ENCODE measurements at regions not wholly inside any gene's neighbourhood (a gene's known extent, or its start where the extent isn't known, plus 50 kb on each side); places are given as distances from the start of the nearest gene placed in this dataset.
"Not testable (repeated sequence)": the region's sequence is repeated elsewhere in the genome, so short reads cannot be mapped to it uniquely, and the experiment has no call there.

DNA sequence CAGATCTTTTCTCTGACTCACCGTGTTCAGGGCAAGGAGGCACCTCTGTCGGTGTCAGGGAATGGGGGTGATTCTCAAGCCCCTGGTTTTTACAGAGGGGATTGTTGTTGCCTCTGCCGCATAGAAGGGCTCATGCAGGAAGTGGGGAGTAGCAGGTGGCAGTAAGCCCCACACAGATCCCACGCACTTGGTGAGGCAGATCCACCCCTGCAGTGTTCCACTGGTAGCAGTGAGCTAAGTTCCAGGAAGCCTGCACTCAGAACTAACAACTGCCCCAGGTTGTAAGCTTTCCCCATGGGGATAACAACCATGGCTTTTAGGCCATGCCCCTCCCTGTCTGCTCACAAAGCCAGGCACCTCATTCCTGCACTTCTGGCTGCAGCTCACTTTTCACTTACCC is 149.1 kb downstream of the SPIN4 start:
- H3K9me3 ChIP-seq (ENCODE audit: control insufficient read depth in 2 of 2, insufficient read depth in 1 of 2, low read length in 1 of 2); H3K27me3 ChIP-seq (ENCODE audit: control insufficient read depth in 2 of 2, insufficient read depth in 1 of 2, low read length in 1 of 2); H3K4me3 ChIP-seq (ENCODE audit: low read length in 2 of 2); H3K36me3 ChIP-seq (ENCODE audit: control insufficient read depth in 2 of 2, insufficient read depth in 2 of 2, low read length in 1 of 2); H3K27ac ChIP-seq (ENCODE audit: low read depth in 1 of 2, low read length in 1 of 2); DNase-seq (ENCODE audit: low read depth in 6 of 9, low spot score in 9 of 9); H3K4me1 ChIP-seq (ENCODE audit: control insufficient read depth in 2 of 2, insufficient read depth in 2 of 2, low read length in 2 of 2): not testable (repeated sequence)
- WGBS, result no CpG with 5 or more reads among the region's 4 CpGs

- H3K27me3 ChIP-seq (ENCODE audit: control insufficient read depth in 2 of 2, insufficient read depth in 1 of 2, low read length in 1 of 2); H3K9me3 ChIP-seq (ENCODE audit: control insufficient read depth in 2 of 2, insufficient read depth in 1 of 2, low read length in 1 of 2); DNase-seq (ENCODE audit: low read depth in 6 of 9, low spot score in 9 of 9); H3K27ac ChIP-seq (ENCODE audit: low read depth in 1 of 2, low read length in 1 of 2); H3K4me3 ChIP-seq (ENCODE audit: low read length in 2 of 2); H3K4me1 ChIP-seq (ENCODE audit: control insufficient read depth in 2 of 2, insufficient read depth in 2 of 2, low read length in 2 of 2); H3K36me3 ChIP-seq (ENCODE audit: control insufficient read depth in 2 of 2, insufficient read depth in 2 of 2, low read length in 1 of 2): not testable (repeated sequence)
- no CpG with 5 or more reads among the region's 3 CpGs for WGBS
Measured at GRCh38 chrX:63198693-63199092, 152.4 kb downstream of the SPIN4 start.

GRCh38 chrX:63192366-63193041 is 158.6 kb downstream of the SPIN4 start:
- 94% methylated on average over 29 of the region's 29 CpGs for WGBS
- H3K4me3 ChIP-seq (ENCODE audit: low read length in 2 of 2); DNase-seq (ENCODE audit: low read depth in 6 of 9, low spot score in 9 of 9); H3K27me3 ChIP-seq (ENCODE audit: control insufficient read depth in 2 of 2, insufficient read depth in 1 of 2, low read length in 1 of 2); H3K36me3 ChIP-seq (ENCODE audit: control insufficient read depth in 2 of 2, insufficient read depth in 2 of 2, low read length in 1 of 2); H3K4me1 ChIP-seq (ENCODE audit: control insufficient read depth in 2 of 2, insufficient read depth in 2 of 2, low read length in 2 of 2); H3K9me3 ChIP-seq (ENCODE audit: control insufficient read depth in 2 of 2, insufficient read depth in 1 of 2, low read length in 1 of 2); H3K27ac ChIP-seq (ENCODE audit: low read depth in 1 of 2, low read length in 1 of 2): not testable (repeated sequence)

- no peak for DNase-seq (ENCODE audit: low read depth in 6 of 9, low spot score in 9 of 9)
- Histone ChIP-seq H3K4me1 (ENCODE audit: control insufficient read depth in 2 of 2, insufficient read depth in 2 of 2, low read length in 2 of 2) (no peaks in the 10 kb centered on the region), H3K27ac (ENCODE audit: low read depth in 1 of 2, low read length in 1 of 2) (no peak overlapping the region), H3K9me3 (ENCODE audit: control insufficient read depth in 2 of 2, insufficient read depth in 1 of 2, low read length in 1 of 2) (no peaks in the 10 kb centered on the region), H3K36me3 (ENCODE audit: control insufficient read depth in 2 of 2, insufficient read depth in 2 of 2, low read length in 1 of 2) (no peaks in the 10 kb centered on the region), H3K27me3 (ENCODE audit: control insufficient read depth in 2 of 2, insufficient read depth in 1 of 2, low read length in 1 of 2) (no peaks in the 10 kb centered on the region), H3K4me3 (ENCODE audit: low read length in 2 of 2) (no peak overlapping the region)
- 63% methylated on average over 1 of the region's 1 CpG for WGBS
Measured at GRCh38 chrX:63186137-63186536, 165.0 kb downstream of the SPIN4 start.

GRCh38 chrX:63179852-63180251 is 171.3 kb downstream of the SPIN4 start:
- not testable (repeated sequence) for H3K9me3 ChIP-seq (ENCODE audit: control insufficient read depth in 2 of 2, insufficient read depth in 1 of 2, low read length in 1 of 2); H3K27me3 ChIP-seq (ENCODE audit: control insufficient read depth in 2 of 2, insufficient read depth in 1 of 2, low read length in 1 of 2); H3K27ac ChIP-seq (ENCODE audit: low read depth in 1 of 2, low read length in 1 of 2); DNase-seq (ENCODE audit: low read depth in 6 of 9, low spot score in 9 of 9); H3K4me3 ChIP-seq (ENCODE audit: low read length in 2 of 2); H3K4me1 ChIP-seq (ENCODE audit: control insufficient read depth in 2 of 2, insufficient read depth in 2 of 2, low read length in 2 of 2); H3K36me3 ChIP-seq (ENCODE audit: control insufficient read depth in 2 of 2, insufficient read depth in 2 of 2, low read length in 1 of 2)
- WGBS, result no CpG with 5 or more reads among the region's 3 CpGs

DNA sequence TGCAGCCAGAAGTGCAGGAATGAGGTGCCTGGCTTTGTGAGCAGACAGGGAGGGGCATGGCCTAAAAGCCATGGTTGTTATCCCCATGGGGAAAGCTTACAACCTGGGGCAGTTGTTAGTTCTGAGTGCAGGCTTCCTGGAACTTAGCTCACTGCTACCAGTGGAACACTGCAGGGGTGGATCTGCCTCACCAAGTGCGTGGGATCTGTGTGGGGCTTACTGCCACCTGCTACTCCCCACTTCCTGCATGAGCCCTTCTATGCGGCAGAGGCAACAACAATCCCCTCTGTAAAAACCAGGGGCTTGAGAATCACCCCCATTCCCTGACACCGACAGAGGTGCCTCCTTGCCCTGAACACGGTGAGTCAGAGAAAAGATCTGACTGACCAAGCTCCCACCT is 174.6 kb downstream of the SPIN4 start:
- H3K27me3 ChIP-seq (ENCODE audit: control insufficient read depth in 2 of 2, insufficient read depth in 1 of 2, low read length in 1 of 2); H3K36me3 ChIP-seq (ENCODE audit: control insufficient read depth in 2 of 2, insufficient read depth in 2 of 2, low read length in 1 of 2); H3K4me3 ChIP-seq (ENCODE audit: low read length in 2 of 2); H3K4me1 ChIP-seq (ENCODE audit: control insufficient read depth in 2 of 2, insufficient read depth in 2 of 2, low read length in 2 of 2); DNase-seq (ENCODE audit: low read depth in 6 of 9, low spot score in 9 of 9); H3K27ac ChIP-seq (ENCODE audit: low read depth in 1 of 2, low read length in 1 of 2); H3K9me3 ChIP-seq (ENCODE audit: control insufficient read depth in 2 of 2, insufficient read depth in 1 of 2, low read length in 1 of 2): not testable (repeated sequence)
- WGBS, result no CpG with 5 or more reads among the region's 4 CpGs

DNA sequence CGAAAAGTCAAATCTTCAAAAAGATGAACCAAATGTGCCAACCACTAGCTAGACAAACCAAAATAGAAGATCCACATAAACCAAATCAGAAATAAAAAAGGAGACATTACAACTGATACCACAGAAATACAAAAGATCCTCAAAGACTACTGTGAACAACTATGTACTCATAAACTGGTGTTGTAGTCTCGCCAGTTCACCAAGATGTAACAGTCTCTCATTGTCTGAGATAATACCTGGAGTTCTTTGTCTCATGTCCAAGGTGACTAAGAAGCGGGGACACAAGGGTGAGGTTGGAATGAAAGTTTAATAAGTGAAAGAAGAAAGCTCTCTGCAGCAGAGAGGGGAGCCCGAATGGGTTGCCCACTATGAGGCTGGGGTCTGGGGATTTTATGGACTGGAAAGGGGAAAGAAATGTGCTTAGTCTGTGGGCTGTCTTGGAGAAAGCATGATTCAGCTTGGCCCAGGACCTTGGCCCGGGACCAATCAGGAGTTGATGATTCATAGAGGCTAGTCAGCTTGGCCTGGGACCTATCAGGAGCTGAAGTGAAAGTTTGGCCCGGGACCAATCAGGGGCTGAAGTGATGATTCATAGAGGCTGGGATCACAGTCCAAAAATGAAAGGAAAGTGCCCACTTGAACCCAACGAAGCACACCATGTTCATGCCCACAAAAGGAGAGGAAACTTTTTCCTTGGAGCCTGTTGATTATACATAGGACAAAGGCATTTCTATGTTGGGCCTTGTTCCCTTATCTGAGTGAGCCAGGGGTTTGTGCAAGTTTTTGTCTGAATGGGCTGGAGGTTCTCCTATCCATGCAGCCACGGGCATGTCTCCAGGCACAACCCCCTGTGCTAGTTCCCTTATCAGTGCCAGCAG is 177.1 kb downstream of the SPIN4 start:
- not testable (repeated sequence) for H3K36me3 ChIP-seq (ENCODE audit: control insufficient read depth in 2 of 2, insufficient read depth in 2 of 2, low read length in 1 of 2); H3K9me3 ChIP-seq (ENCODE audit: control insufficient read depth in 2 of 2, insufficient read depth in 1 of 2, low read length in 1 of 2); H3K27me3 ChIP-seq (ENCODE audit: control insufficient read depth in 2 of 2, insufficient read depth in 1 of 2, low read length in 1 of 2); H3K4me1 ChIP-seq (ENCODE audit: control insufficient read depth in 2 of 2, insufficient read depth in 2 of 2, low read length in 2 of 2); DNase-seq (ENCODE audit: low read depth in 6 of 9, low spot score in 9 of 9); H3K27ac ChIP-seq (ENCODE audit: low read depth in 1 of 2, low read length in 1 of 2); H3K4me3 ChIP-seq (ENCODE audit: low read length in 2 of 2)
- WGBS, result no CpG with 5 or more reads among the region's 8 CpGs

DNA sequence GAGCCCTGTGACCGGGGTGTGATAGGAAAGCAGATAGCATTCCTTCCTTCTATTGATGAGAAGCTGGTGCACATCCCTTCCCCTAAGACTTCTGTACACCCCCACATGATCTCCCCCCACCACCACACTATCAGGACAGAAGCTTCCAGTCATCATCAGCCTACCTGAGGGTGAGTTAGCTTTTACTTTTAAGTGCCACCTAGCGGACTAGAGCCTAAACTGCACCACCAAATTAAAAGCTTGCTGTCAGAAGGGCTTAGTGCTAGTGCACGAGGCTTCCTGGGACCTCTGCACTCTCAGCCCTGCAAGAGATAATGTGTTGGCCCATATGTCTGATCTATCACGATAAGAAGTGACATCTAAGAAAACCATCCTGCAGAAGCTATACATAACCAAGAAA is 181.7 kb downstream of the SPIN4 start:
- not testable (repeated sequence) for DNase-seq (ENCODE audit: low read depth in 6 of 9, low spot score in 9 of 9); H3K4me1 ChIP-seq (ENCODE audit: control insufficient read depth in 2 of 2, insufficient read depth in 2 of 2, low read length in 2 of 2); H3K9me3 ChIP-seq (ENCODE audit: control insufficient read depth in 2 of 2, insufficient read depth in 1 of 2, low read length in 1 of 2); H3K27me3 ChIP-seq (ENCODE audit: control insufficient read depth in 2 of 2, insufficient read depth in 1 of 2, low read length in 1 of 2); H3K4me3 ChIP-seq (ENCODE audit: low read length in 2 of 2); H3K36me3 ChIP-seq (ENCODE audit: control insufficient read depth in 2 of 2, insufficient read depth in 2 of 2, low read length in 1 of 2); H3K27ac ChIP-seq (ENCODE audit: low read depth in 1 of 2, low read length in 1 of 2)
- no CpG with 5 or more reads among the region's 4 CpGs for WGBS

- H3K4me1 ChIP-seq (ENCODE audit: control insufficient read depth in 2 of 2, insufficient read depth in 2 of 2, low read length in 2 of 2); DNase-seq (ENCODE audit: low read depth in 6 of 9, low spot score in 9 of 9); H3K27ac ChIP-seq (ENCODE audit: low read depth in 1 of 2, low read length in 1 of 2); H3K4me3 ChIP-seq (ENCODE audit: low read length in 2 of 2); H3K36me3 ChIP-seq (ENCODE audit: control insufficient read depth in 2 of 2, insufficient read depth in 2 of 2, low read length in 1 of 2); H3K9me3 ChIP-seq (ENCODE audit: control insufficient read depth in 2 of 2, insufficient read depth in 1 of 2, low read length in 1 of 2); H3K27me3 ChIP-seq (ENCODE audit: control insufficient read depth in 2 of 2, insufficient read depth in 1 of 2, low read length in 1 of 2): not testable (repeated sequence)
- WGBS, result no CpG with 5 or more reads among the region's 1 CpG
Measured at GRCh38 chrX:63168949-63169348, 182.2 kb downstream of the SPIN4 start.
